ENCODE measurements at regions not wholly inside any gene's neighbourhood (a gene's known extent, or its start where the extent isn't known, plus 50 kb on each side); places are given as distances from the start of the nearest gene placed in this dataset.
"Not testable (repeated sequence)": the region's sequence is repeated elsewhere in the genome, so short reads cannot be mapped to it uniquely, and the experiment has no call there.

DNA sequence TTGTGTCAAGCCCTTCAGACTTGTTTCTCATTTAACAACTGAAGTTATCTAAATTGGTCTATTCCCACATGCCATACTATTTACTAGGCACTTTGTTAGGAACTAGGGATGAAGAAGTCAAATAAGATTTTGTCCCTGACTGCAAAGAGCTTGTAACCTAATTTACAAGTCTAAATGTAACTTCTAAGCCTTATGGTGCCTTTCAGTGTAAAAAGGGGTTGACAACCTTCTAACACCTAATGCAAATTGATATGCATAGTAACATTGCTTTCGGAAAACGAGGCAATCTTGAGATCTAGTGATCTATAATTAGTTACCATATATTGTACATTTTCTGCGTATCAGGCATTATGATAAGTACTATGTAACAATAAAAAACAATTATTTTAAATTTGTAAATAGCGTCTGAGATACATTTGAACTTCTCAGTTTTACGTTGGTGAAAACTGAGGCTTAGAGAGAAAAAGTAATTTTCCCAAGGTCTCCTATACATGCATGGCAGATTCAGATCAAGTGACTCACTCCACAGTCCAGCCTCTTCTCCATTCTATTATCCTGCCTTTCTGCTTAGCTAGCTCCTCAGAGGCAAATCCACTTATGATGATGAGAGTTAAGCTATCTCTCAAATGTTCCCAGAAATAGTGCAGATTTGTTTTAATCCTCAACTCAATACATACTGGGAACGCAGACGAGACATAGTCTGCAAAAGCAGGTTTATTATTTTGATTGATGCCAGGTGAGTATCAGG is 764.9 kb upstream of the SLITRK5 start:
- in situ Hi-C loops (cut with MboI; ENCODE audit: low pct_unique_long_range_greater_than_20kb, low sequenced_read_pairs, unreplicated experiment), result no loop called here
- DNase-seq (ENCODE audit: low spot score), result no peak
- TF ChIP-seq, protein P1, sequence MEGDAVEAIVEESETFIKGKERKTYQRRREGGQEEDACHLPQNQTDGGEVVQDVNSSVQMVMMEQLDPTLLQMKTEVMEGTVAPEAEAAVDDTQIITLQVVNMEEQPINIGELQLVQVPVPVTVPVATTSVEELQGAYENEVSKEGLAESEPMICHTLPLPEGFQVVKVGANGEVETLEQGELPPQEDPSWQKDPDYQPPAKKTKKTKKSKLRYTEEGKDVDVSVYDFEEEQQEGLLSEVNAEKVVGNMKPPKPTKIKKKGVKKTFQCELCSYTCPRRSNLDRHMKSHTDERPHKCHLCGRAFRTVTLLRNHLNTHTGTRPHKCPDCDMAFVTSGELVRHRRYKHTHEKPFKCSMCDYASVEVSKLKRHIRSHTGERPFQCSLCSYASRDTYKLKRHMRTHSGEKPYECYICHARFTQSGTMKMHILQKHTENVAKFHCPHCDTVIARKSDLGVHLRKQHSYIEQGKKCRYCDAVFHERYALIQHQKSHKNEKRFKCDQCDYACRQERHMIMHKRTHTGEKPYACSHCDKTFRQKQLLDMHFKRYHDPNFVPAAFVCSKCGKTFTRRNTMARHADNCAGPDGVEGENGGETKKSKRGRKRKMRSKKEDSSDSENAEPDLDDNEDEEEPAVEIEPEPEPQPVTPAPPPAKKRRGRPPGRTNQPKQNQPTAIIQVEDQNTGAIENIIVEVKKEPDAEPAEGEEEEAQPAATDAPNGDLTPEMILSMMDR (IDR thresholded peaks at IDR 0.05; ENCODE audit: extremely low read depth, insufficient read depth, missing control alignments), result no peak

DNA sequence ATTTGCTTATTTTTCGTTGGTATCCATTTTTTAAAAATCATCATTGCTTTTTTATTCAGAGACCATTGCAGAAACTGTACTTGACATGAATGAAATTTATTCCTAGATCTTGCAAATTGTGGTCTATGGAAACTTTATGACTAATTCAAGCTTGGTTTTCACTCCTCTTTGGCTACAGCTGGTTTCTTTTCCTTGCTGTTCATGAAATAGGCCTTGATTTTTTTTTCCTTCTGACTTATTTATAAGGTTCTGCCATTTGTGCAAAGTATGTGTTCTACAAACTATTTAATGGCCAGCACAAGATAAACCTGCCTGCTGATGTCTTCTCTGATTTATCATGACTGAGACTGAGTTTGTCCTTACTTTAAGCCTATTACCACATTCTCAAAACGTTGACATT is 764.0 kb upstream of the SLITRK5 start:
- TF ChIP-seq, protein P1 (IDR thresholded peaks at IDR 0.05; ENCODE audit: extremely low read depth, insufficient read depth, missing control alignments), result no peak
- no peak for DNase-seq (ENCODE audit: low spot score)
- in situ Hi-C loops (cut with MboI; ENCODE audit: low pct_unique_long_range_greater_than_20kb, low sequenced_read_pairs, unreplicated experiment), result no loop called here

DNA sequence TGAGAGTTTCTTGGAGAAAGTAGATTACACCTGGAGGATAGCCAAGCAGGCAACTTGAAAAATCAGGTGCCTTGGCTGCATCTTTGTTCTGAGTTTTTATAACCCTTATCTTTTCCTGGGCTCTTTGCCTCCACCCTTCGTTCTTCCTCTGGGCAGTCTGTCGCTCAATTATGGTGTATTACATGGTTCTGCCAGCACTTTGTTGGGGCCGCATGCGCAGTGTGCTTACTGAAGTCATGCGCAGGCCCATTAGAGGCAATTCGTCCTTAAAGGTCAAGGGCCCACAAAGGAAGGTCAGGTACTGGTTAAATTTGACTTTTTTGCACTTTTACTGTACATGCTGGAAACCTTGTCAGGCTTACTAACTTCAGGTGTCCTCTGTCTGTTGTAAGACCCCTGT is 761.9 kb upstream of the SLITRK5 start:
- TF ChIP-seq, protein P1 (IDR thresholded peaks at IDR 0.05; ENCODE audit: extremely low read depth, insufficient read depth, missing control alignments), result no peak
- in situ Hi-C loops (cut with MboI; ENCODE audit: low pct_unique_long_range_greater_than_20kb, low sequenced_read_pairs, unreplicated experiment), result no loop called here
- DNase-seq (ENCODE audit: low spot score), result no peak

DNA sequence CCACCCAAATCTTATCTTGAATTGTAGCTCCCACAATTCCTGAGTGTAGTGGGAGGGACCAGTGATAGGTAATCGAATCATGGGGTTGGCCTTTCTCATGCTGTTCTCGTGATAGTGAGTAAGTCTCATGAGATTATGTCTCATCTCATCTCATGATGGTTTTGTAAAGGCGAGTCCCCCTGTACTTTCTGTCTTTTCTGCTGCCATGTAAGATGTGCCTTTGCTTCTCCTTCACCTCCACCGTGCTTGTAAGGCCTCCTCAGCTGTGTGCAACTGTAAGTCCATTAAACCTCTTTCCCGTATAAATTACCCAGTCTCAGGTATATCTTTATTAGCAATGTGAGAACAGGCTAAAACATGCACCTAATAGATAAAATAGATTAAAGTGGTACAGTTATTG is 756.4 kb upstream of the SLITRK5 start:
- TF ChIP-seq, protein P1 (IDR thresholded peaks at IDR 0.05; ENCODE audit: extremely low read depth, insufficient read depth, missing control alignments), result no peak
- in situ Hi-C loops (cut with MboI; ENCODE audit: low pct_unique_long_range_greater_than_20kb, low sequenced_read_pairs, unreplicated experiment), result no loop called here
- no peak for DNase-seq (ENCODE audit: low spot score)

DNA sequence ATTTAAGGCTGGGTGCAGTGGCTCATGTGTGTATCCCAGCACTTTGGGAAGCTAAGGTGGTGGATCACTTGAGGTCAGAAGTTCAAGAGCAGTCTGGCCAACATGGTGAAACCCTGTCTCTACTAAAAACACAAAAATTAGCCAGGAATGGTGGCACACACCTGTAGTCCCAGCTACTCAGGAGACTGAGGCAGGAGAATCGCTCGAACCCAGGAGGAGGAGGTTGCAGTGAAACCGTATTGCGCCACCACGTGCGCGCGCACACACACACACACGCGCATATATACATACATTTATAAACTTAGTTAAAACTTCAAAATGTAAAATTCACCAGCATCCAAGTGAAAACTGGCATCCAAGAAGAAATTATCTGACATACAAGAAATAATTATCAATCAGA is 753.7 kb upstream of the SLITRK5 start:
- DNase-seq (ENCODE audit: low spot score); in situ Hi-C loops (cut with MboI; ENCODE audit: low pct_unique_long_range_greater_than_20kb, low sequenced_read_pairs, unreplicated experiment): not testable (repeated sequence)

DNA sequence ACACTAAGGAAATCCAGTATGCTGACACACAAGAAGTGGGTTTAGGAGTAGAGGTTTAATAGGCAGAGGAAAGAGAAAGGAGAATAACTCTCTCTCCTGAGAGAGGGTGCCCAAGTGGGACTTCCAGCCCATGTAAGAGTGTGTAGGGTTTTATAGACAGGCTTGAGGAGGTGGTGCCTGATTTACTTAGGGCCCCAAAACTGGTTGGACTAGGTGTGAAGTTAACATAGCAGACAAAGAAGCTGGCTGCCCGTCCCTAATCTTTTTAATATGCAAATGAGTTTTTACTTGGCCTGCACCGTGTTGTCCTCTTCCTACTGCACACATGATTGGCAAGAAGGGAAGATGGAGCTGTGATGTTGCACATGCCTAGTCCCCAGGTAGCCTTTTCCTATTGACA is 752.5 kb upstream of the SLITRK5 start:
- DNase-seq (ENCODE audit: low spot score), result no peak
- in situ Hi-C loops (cut with MboI; ENCODE audit: low pct_unique_long_range_greater_than_20kb, low sequenced_read_pairs, unreplicated experiment), result no loop called here
- TF ChIP-seq, protein P1 (IDR thresholded peaks at IDR 0.05; ENCODE audit: extremely low read depth, insufficient read depth, missing control alignments), result no peak

DNA sequence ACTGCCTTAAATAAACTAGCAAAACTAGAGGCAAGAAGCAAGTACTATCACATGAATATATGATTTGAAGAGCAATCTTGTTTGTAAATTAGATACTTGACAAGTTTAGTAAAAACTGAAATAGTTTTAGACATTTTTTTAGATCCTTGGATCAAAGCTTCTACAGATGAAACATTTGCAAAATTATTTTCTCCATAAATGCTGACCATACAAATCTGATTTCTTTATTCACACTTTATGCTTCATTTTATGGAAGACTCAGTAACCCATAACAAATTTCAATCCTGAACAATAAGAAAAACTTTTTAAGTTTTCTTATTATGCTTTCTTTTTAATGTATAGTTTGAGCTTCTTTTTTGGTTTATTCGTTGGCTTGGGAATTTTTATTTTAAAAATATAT is 750.2 kb upstream of the SLITRK5 start:
- TF ChIP-seq, protein P1 (IDR thresholded peaks at IDR 0.05; ENCODE audit: extremely low read depth, insufficient read depth, missing control alignments), result no peak
- in situ Hi-C loops (cut with MboI; ENCODE audit: low pct_unique_long_range_greater_than_20kb, low sequenced_read_pairs, unreplicated experiment), result no loop called here
- DNase-seq (ENCODE audit: low spot score), result no peak

Measured in GM13977 (cell line).